CD4-positive, alpha-beta T cell (primary cell): ENCODE measurements at regions not wholly inside any gene's neighbourhood (a gene's known extent, or its start where the extent isn't known, plus 50 kb on each side); places are given as distances from the start of the nearest gene placed in this dataset.

ENCODE experiments used
- ATAC-seq: fragments of 200-7000 bp; cut with Tn5 transposase; one replicate; pipeline ENCODE4 v1.10.0; 2022; ENCODE audit warnings: mild to moderate bottlenecking; ENCODE audit not compliant: poor library complexity
- CTCF ChIA-PET: fragments of 350-600 bp; sonication (Branson Sonifier 250); formaldehyde crosslinking; loops from one replicate; lab custom pipeline; 2021; ENCODE audit warnings: antibody characterized with exemption, inconsistent platforms; lab: Charles Lee
- POLR2A ChIA-PET: fragments of 350-600 bp; sonication (Branson Sonifier 250); formaldehyde crosslinking; loops from one replicate; lab custom pipeline; 2021; ENCODE audit warnings: antibody characterized with exemption, inconsistent platforms; lab: Charles Lee
- DNase-seq, 14 experiments: peaks; one replicate each; pipeline ENCODE4 v3.0.0-alpha.2; 2013 to 2020; ENCODE audit warnings: mixed read lengths in 2 of 14
- H3K27ac ChIP-seq, 2 donors: one replicate each; pipeline versions ENCODE4 v1.5.1 to v1.7.0; 2013; ENCODE audit warnings: low read length in 2 of 2, low read depth in 1 of 2, mild to moderate bottlenecking in 1 of 2
- H3K27me3 ChIP-seq, 2 experiments: 1 replicate in 1 of 2; 2 replicates in 1 of 2; pipeline versions ENCODE4 v1.6.1 to v1.7.0; 2013; ENCODE audit warnings: low read length in 2 of 2, control low read depth in 1 of 2, mild to moderate bottlenecking in 1 of 2, moderate library complexity in 1 of 2; ENCODE audit not compliant: insufficient read depth in 2 of 2, control insufficient read depth in 1 of 2
- H3K36me3 ChIP-seq: one replicate; pipeline ENCODE4 v1.6.1; 2013; ENCODE audit warnings: low read length, control low read depth; ENCODE audit not compliant: insufficient read depth
- H3K4me1 ChIP-seq: one replicate; pipeline ENCODE4 v1.6.1; 2013; ENCODE audit warnings: low read length, control low read depth; ENCODE audit not compliant: insufficient read depth
- H3K4me3 ChIP-seq: one replicate; pipeline ENCODE4 v1.5.1; 2013; ENCODE audit warnings: mild to moderate bottlenecking, low read length, moderate library complexity
- H3K9me3 ChIP-seq, 2 experiments: 1 replicate in 1 of 2; 2 replicates in 1 of 2; pipeline versions ENCODE4 v1.6.1 to v1.7.0; 2013; ENCODE audit warnings: low read length in 2 of 2, mild to moderate bottlenecking in 2 of 2, control low read depth in 1 of 2, moderate library complexity in 1 of 2; ENCODE audit not compliant: control insufficient read depth in 1 of 2, insufficient read depth in 1 of 2
- H3K27ac Mint-ChIP-seq: one replicate; pipeline ENCODE4 v1.8.0; 2020; ENCODE audit warnings: mixed read lengths
- H3K27me3 Mint-ChIP-seq: one replicate; pipeline ENCODE4 v1.8.0; 2021; ENCODE audit warnings: mixed read lengths
- H3K36me3 Mint-ChIP-seq: one replicate; pipeline ENCODE4 v1.8.0; 2021; ENCODE audit warnings: low read depth, mixed read lengths
- H3K4me1 Mint-ChIP-seq: one replicate; pipeline ENCODE4 v1.8.0; 2021; ENCODE audit warnings: low read depth, mixed read lengths
- H3K4me3 Mint-ChIP-seq: one replicate; pipeline ENCODE4 v1.8.0; 2020; ENCODE audit warnings: mild to moderate bottlenecking, mixed read lengths
- H3K9me3 Mint-ChIP-seq: one replicate; pipeline ENCODE4 v1.8.0; 2020; ENCODE audit warnings: mixed read lengths
- CTCF ChIP-seq: fragments of 200-600 bp; IDR thresholded peaks from one replicate; pipeline ENCODE4 v1.8.0; 2022; ENCODE audit warnings: antibody characterized with exemption, mild to moderate bottlenecking
- intact Hi-C, 2 experiments: fragments of 100-400 bp; cut with DNase I in 1 of 2; cut with micrococcal nuclease in 1 of 2; formaldehyde crosslinking; loops; one replicate each; pipeline versions ENCODE4 v1.15.1 to v1.9.0; 2023 to 2025; cut with DNase I, micrococcal nuclease

- POLR2A ChIA-PET: no interaction called here
- CTCF ChIA-PET: no interaction called here
- Histone ChIP-seq H3K4me1 (no peaks in the 10 kb centered on the region), H3K9me3 (no peaks in the 10 kb centered on the region), H3K4me3 (no peak overlapping the region), H3K27ac (no peak overlapping the region), H3K36me3 (no peaks in the 10 kb centered on the region), H3K27me3 (no peaks in the 10 kb centered on the region)
- intact Hi-C loops: no loop called here
- Mint-ChIP-seq H3K27me3 (no peaks in the 10 kb centered on the region), H3K4me1 (no peaks in the 10 kb centered on the region), H3K27ac (no peak overlapping the region), H3K4me3 (no peak overlapping the region), H3K36me3 (no peaks in the 10 kb centered on the region), H3K9me3 (no peaks in the 10 kb centered on the region)
- no peak for TF ChIP-seq CTCF
- DNase-seq: no peak
- no peak for ATAC-seq
Measured at GRCh38 chrX:13200398-13200797, 119.5 kb downstream of the ATXN3L start.

- Mint-ChIP-seq H3K9me3 (no peaks in the 10 kb centered on the region), H3K27ac (no peak overlapping the region), H3K36me3 (no peaks in the 10 kb centered on the region), H3K27me3 (no peaks in the 10 kb centered on the region), H3K4me1 (peaks cover 3% of the 10 kb centered on the region), H3K4me3 (no peak overlapping the region)
- H3K4me3 ChIP-seq: no peak overlapping the region
- CTCF ChIA-PET: no interaction called here
- H3K27me3 ChIP-seq: no peaks in the 10 kb centered on the region
- POLR2A ChIA-PET: no interaction called here
- intact Hi-C loops: no loop called here
- no peak for ATAC-seq
- H3K9me3 ChIP-seq: no peaks in the 10 kb centered on the region
- no peak for DNase-seq
- no peak for TF ChIP-seq CTCF
- H3K36me3 ChIP-seq: no peaks in the 10 kb centered on the region
- no peak overlapping the region for H3K27ac ChIP-seq
- no peaks in the 10 kb centered on the region for H3K4me1 ChIP-seq
Measured at GRCh38 chrX:13198762-13199064, 121.1 kb downstream of the ATXN3L start.

- no peaks in the 10 kb centered on the region for H3K27me3 ChIP-seq
- TF ChIP-seq CTCF: no peak
- no peak overlapping the region for H3K4me3 Mint-ChIP-seq
- POLR2A ChIA-PET: no interaction called here
- CTCF ChIA-PET: interaction anchor here (0.6 to 0.7 kb wide), 2 partner anchors 82 to 93 kb away, joined by 3 to 5 read pairs; no protein-coding TSS in a partner anchor
- no peaks in the 10 kb centered on the region for H3K36me3 ChIP-seq
- no peaks in the 10 kb centered on the region for H3K4me1 ChIP-seq
- H3K9me3 Mint-ChIP-seq: no peaks in the 10 kb centered on the region
- intact Hi-C loops: no loop called here
- ATAC-seq (no peak), DNase-seq (no peak)
- H3K27me3 Mint-ChIP-seq: no peaks in the 10 kb centered on the region
- H3K4me3 ChIP-seq: no peak overlapping the region
- peaks cover 3% of the 10 kb centered on the region for H3K4me1 Mint-ChIP-seq
- H3K27ac ChIP-seq: no peak overlapping the region
- no peaks in the 10 kb centered on the region for H3K36me3 Mint-ChIP-seq
- no peak overlapping the region for H3K27ac Mint-ChIP-seq
- no peaks in the 10 kb centered on the region for H3K9me3 ChIP-seq
Measured at GRCh38 chrX:13198056-13198761, 121.6 kb downstream of the ATXN3L start.
